ENCODE measurements at regions not wholly inside any gene's neighbourhood (a gene's known extent, or its start where the extent isn't known, plus 50 kb on each side); places are given as distances from the start of the nearest gene placed in this dataset.

DNA sequence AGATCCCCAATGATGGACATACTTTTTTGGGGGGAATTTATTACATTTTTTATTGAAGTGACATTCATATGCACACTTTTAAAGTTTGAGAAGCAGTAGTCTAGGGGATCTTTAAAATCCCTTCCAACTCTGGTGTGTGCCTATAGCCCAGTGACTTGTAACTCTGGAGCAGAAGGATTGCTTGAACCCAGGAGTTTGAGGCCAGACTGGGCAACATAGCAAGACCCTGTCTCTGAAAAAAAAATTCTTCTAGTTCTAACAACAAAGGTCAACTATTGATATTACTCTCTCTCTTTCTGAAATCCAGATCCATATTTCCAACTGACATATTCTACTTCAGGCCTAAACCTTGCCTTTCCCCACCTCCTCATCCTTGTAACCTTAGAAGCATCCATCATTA is 148.2 kb upstream of the SPRY4 start:
- DNase-seq = no peak

DNA sequence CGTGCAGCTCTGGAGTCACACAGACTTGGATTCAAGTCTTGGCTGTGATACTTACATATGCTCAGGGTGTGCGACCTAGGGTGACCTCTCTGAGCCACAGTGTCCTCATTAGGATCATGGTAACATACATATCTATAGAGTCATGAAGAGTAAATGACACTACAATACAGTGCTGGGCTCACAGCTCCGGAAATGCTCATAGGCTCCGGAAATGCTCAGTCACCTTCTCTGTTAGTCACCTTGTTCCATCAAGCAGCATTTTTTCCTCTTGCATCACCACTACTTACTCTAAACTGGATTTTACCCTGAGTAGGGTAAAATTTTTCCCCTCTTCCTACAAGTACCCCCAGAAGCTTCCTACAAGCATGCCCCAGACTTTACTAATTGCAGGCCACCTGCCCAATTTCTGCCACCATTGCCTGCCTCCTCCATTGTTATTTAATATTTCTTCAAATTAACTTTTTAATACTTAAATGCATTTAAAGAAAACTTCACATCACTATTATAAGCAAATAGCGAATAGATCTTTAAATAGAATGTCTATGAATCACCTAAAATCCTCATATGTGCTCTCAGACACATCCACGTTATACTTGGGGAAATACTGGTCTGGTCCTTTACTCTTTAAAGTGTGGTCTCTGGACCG is 147.6 kb upstream of the SPRY4 start:
- no peak for DNase-seq

DNA sequence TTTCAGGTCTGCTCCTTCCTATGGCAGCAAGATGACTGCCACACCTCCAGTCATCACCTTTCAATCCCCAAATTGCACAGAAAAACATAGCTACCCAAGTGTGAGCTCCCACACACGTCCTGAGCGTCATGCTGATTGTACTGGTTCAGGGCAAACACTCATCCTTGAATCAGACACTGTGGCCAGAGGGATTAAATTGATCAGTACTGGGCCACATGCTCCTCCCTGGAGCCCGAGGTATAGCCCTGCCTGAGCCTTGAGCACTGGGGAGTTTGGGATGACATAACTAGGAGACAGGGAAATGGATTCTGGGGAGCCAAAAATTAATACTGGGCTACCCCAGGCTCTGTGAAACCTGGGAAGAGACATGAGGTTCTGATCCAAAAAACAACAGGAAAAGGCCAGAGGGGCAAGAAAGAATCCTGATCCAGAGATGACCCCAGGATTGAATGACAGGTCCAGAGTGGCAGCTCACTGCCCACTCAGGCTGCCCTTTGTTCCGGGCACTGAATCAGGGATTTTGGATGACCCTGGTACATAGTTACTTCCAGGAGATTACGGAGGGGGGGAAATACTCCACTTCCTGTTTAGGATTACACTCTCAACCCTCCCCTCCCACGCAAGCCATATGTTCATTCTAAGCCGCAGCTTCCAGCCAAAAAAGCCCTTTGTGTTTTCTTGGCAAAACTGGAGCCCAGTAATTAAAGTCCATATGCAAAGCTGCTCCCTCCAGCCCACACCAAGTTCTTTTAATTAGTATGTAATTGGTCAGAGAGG is 141.6 kb upstream of the SPRY4 start:
- DNase-seq = no peak

DNA sequence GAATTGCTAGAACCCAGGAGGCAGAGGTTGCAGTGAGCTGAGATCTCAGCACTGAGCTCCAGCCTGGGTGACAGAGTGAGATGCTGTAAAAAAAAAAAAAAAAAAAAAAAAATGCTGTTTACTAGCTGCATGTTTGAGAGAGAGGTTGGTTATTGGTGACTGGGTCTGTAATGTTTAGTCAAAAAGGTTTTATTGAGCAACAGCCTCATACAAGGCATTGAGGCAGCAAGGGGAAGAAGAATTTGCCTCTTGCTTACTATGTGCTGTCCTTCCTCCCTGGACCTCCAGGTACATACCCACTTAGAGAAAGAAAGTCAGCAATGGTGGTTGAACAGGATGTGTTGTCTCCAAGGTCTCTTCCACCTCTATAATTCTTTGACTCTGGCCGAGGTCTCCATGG is 140.7 kb upstream of the SPRY4 start:
- no peak for DNase-seq

DNA sequence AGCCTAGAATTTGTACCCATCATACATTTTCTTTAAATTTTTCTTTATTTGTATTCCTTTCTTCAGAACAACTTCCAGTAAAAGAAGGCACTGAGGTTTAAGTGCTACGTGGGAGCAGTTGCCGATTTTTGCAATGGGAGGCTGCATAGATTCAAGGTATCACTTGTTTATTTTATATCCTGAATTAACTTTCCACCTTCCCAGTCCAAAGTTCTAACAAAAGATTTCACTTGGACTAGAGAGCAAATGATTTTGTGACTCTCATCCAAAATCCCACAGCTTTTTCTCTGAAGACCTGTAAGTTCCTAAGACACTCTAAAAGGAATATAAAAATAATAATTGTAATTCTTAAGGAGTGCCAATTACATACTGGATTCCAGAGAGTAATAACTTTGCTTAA is 139.1 kb upstream of the SPRY4 start:
- DNase-seq = no peak

DNA sequence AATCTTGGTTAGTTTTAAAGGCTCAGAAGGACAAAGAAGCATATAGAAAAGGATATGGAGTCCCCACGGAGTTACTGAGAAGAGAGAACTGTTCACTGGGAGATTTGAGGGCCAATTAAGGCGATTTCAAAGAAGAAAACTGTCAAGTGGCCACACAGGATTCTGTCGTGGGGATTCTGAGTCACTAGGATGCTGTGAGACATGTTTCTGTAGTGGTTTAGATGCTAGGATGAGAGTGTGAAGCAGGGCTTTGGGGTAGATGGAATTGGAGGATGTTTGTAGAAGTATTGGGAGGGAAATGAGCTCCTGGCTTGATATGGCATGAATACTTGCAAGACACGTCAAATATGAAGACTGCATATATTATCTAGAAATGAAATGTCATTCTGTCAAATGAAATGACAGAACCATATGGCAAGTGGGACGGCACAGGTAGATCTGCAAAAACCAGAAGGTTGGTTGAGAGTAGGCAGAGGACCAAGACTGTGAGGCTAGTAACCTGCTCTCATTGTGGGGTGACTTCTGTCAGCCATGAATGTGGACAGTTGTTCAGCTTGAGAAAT is 136.3 kb upstream of the SPRY4 start:
- no peak for DNase-seq

DNA sequence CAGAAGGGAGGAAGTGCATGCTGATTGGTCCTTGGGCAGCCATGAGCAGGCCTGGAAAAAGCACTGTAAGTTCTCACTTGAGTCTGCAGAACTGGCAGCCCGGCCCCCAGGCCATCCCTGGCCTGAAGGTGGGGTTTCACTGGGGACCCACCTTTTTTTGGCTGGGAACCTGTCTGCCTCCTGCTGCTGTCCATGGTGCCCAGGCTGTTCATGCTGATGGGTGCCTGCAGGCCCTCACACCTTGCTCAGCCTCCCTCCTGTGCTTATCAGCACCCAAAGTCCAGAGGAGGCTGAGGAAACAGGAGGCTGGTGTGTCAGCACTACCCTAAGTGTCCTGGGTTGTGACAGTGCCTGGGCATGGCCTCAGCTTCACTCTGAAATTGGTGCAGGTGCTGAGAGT is 134.4 kb upstream of the SPRY4 start:
- DNase-seq = no peak

DNA sequence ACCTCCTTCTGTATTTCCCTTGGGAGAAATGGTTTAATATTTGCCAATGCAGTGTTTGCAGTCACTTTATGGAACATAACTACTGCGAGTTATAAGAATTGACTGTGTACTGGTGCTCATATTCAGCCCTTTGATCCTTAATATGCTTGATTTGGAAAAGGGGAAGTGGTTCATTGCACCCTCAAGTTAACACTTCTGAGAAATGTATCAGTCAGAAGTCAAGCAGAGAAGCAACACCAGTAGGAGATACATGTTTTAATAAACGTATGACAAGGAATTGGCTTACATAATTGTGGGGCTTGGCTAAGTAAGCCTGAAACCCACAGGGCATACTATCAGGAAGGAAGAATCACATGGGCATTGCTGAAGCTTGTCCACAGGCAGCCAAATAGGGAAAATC is 131.0 kb upstream of the SPRY4 start:
- DNase-seq = no peak

DNA sequence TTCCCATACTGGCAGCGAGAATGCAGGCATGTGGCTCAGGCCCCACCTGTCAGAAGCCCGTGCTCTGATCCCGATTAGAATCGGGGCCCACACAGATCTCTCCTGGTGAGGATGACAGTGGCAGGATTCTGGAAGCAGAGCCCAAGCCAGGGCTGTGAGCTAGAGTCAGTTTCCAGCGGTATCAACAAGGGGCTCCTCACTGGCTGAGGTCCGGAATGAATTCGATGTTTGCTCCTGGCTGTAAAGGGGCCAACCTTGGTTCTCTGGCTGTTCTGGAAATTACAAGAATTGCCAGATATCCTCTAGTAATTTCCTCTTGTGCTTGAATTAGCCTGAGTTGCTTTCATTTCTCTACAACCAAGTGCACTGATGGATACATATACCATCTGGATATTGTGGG is 129.1 kb upstream of the SPRY4 start:
- DNase-seq = no peak

DNA sequence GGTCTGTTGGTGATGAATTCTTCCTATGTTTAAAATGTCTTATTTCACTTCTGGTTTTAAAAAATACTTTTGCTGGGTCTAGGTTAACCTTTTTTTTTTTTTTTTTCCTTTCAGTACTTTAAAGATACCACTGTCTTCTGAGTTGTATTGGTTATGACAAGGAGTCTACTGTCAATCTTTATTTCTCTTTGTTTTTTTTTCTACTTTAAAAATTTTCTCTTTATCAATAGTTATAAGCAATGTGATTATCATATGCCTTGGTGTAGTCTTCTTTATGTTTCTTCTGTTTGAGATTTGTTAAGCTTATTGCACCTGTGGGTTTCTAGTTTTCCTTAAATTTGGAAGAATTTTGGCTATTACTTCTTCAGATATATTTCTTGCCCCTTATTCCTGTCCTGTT is 125.6 kb upstream of the SPRY4 start:
- DNase-seq = no peak

DNA sequence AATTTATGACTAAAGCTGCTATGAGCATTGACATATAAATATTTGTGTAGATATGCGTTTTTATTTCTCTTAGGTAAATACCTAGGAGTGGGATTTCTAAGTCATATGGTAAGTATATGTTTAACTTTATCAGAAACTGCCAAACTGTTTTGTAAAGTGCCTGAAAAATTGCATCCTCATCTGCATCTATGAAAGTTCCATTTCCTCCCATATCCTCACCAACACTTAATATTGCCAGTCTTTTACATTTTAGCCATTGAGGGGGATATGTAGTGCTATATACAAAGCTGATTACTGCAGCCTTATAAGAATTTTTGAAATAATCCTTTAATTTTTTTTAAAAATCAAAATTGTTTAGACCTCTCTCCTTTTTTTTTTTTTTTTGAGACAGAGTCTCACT is 123.1 kb upstream of the SPRY4 start:
- no peak for DNase-seq

DNA sequence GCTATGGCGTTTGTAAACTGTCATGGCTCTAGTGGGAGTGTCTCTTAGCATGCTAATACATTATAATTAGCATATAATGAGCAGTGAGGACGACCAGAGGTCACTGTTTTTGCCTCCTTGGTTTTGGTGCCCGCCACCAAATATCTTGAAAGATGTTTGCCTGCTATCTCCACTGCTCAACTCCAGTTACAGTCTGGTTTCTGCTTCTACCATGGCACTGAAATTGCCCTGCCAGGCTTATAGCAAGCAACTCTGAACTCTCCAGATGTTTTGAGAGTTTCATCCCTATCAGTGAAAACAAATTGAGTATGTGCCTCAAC is 122.1 kb upstream of the SPRY4 start:
- no peak for DNase-seq

DNA sequence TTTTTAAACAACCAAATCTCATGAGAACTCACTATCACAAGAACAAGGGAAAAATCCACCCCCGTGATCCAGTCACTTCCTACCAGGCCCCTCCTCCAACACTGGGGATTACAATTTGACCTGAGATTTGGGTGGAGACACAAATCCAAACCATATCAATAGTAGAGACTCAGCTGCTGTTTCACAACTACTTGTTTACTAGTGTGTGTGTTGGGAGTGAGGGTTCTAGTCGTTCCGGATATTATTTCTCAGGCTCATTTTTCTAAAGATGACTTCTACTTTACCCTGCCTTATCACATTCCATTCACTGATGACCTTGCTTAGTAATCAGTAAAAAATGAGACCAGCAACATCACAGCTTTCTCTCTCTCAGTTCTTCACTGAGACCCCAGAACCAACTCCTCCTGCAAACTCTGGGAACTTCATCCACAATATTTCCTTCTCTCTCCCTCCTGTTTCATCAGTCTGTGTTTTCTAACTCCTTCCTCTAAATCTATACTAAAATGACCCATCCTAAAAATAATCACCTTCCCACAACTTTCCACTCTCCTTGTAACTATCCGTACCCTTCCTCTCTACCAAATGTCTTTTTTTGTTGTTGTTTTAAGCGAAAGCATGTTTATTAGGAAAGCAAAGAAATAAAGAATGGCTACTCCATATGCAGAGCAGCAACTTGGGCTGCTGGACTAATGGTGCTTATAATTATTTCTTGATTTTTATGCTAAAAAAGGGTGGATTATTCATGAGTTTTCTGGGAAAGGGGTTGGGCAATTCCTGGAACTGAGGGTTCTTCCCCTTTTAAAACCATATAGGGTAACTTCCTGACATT is 121.5 kb upstream of the SPRY4 start:
- DNase-seq = no peak

DNA sequence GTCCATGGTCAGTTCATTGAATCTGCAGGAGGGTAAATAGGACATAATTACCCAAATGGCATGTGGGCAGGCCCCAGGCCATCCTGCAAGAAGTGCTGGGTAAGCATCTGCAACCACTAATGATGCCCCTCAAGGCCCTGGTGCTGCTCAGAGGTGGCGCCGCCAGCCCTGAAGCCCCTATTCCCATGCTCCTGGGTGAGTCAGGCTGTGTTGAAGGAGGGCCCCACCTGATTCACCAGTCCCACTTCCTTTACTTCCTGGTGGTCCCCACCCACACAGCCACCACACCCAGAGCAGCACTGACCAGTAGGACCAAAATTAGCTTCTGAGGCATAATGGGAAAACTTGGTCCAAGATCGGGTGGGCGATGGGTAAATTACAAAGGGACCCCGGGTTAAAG is 120.4 kb upstream of the SPRY4 start:
- no peak for DNase-seq

DNA sequence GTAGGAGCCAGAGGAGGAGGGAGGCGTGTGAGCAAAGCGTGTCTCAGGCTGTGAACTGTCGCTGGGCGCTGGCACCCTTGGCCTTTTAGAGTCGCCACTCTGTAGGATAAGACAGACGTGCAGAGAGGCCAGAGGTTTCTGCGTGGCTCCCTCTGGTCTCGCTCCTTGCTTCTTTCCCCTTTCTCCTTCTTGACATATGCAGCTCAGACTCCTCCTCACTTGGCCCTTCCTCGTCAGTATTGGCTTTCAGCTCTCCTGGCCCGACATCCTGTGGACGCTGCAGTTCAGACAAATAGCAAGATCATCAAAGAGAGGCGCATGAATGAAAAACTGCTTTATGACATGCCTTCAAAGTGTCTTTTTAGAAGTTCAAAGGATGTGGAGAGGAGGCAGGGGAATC is 116.8 kb upstream of the SPRY4 start:
- no peak for DNase-seq

DNA sequence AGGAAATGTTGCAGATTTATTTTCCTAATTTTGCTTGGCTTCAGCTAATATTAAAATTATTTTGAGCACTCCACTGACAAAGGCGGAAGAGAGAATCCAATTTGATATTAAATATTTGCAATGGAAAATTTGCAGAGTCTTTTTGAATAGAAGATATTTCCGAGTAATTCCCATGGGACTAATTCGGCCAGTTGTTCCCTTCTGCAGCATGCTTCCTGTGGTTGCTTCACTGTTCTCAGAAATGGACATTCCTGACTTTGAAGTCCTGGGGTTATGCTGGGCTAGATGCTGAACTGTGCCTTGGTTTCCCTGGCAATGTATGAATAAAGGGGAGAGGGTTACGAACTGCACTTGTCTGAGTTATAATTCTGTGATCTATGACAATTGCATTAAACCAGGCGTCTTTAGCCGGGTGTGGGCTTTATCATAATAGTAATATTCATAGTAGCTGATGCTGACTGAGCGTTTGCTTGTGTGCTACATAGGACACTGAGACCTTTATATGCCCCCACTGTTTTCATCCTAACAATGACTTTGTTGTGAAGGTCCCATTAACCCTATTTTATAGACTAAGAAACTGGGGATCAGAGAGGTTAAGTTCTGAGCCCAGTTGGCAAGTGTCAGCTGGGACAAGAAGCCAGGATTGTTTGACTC is 114.5 kb upstream of the SPRY4 start:
- no peak for DNase-seq

DNA sequence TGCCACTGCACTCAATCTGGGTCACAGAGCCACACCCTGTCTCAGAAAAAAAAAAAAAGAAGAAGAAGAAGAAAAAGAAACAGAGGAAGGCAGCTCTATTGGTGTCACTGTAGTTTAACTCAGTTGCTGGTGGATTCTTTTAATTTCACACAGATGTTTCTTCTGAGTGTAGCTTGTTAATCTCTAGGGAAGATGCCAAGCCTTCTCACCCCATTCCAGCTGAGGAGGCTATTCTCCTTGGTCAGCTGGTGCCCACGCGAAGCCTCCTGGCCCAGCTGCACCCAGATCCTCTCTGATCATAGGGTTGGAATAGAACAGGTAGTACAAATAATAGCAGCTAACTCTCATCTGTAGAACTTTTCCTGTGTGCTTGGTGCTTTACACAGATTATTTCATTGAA is 113.8 kb upstream of the SPRY4 start:
- DNase-seq = no peak

DNA sequence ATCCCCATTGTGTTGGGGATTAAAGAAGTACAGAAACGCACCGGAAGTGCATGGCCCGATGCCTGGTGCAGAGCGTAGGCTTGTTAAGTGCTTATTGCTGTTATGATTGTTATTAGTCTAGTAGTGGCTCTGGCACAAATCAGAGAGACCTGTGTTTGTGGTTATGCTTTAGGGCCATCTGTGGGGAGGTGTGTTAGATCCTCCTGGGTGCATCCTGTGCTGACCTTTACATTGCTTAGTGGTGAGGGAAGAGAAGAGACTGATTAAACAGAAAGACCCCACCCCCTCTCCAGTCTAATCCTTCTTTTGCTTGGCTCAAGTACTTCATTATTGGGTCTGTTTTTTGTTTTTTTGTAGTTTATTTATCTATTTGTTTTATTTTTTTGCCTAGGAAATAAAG is 112.7 kb upstream of the SPRY4 start:
- DNase-seq = no peak

DNA sequence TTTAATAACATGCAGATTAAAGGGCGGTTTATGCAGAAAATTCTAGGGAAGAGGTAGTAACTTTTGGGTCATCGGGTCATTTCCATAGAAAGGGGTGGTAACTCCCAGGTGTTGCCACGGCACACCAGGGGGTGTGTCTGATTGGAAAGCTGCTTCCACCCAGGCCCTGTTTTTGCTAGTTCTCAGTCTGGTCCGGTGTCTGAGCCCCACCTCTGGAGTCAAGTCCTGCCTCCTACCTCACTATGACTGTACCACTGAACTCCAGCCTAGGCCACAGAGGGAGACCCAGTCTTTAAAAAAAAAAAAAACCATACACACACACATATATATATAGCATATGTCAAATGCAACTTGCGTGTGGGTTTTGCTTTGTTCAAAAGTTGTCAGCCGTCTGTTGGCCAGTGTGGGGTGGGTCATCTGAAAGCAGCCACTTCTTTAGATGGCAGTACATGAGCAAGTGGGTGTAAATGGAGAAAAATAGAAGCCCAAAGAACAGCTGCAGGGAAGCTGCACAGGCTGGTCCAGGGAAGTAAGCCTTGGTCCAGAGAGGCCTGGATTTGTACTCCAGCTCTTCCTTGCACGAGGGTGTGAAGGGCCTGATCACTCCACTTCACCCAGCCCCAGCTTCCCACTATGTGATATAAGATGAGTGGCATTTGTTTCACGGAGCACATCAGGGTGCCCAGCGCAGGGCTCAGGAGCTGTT is 110.7 kb upstream of the SPRY4 start:
- DNase-seq = no peak

DNA sequence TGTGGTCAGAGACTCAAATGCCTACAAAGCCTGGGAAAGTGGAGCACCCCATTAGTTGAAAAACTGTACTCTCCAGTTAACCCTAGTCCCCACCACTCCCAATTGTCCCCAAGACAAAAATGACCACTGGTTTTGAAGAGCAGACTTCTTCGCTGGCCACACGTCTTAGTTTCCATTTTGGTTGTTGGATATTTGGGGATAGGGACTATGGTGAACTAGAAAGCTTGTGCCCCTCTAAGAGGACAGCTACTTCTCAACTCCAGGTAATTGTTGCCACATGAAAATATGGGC is 109.4 kb upstream of the SPRY4 start:
- DNase-seq = no peak

DNA sequence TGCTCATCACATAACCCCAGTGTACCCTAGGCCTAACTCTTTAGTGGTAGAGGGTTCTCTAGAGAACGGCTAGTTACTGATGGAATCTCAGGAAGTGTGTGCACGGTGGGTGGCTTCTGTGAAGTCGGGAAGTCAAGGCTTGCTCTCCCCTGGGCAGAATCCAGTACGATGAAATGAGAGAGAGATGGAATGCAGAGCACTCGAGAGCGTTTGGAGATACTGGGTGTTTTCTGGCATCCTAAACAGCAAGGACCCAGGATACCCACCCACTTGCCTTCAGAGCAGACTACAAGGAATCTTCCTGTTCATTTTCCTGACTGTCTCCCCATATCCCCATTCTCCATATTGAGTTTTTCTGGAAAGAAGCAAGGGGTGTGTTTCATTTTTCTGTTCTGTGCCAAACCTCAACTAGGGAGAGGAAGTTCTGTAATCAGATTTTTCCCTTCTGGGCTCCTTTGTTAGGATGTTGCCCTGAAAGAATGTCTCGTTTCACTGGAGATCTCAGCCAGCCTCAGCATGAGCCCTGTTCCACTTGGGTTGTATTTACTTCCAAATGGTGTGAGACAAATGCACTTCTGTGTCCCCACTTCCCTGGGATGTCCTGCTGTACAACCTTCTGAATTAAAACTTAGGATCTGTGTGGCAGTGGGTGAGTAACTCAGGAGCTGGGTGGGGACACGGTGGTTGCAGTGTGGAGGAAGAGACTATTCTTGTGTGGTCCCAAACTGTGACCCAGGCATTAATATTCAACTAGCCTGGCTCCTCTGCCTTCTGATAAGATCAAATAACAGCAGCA is 108.9 kb upstream of the SPRY4 start:
- DNase-seq = no peak

DNA sequence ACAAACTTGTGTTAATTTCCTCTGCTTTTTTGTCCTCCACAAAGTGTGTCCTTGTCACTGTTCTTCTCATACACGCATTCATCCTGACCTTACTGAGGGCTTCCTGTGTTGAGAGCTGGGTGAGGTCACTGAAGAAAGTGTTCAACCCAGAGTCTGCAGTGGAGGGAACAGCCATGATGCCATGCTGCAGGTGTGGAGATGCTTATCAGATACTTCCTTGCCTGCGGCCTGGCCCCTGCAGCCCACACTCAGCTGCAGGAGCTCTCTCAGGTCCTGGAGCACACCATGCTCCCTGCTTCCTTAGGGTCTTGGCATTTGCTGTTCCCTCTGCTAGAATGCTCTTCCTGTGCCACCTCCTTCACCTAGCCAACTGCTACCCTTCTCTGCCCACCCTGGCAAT is 108.1 kb upstream of the SPRY4 start:
- no peak for DNase-seq
